GM12878 (cell line): ENCODE measurements at regions not wholly inside any gene's neighbourhood (a gene's known extent, or its start where the extent isn't known, plus 50 kb on each side); places are given as distances from the start of the nearest gene placed in this dataset.

Experiments used
- ATAC-seq: fragments of 200-7000 bp; cut with Tn5 transposase; 3 replicates; pipeline ENCODE4 v1.9.1; 2020; ENCODE audit warnings: mild to moderate bottlenecking, moderate library complexity
- BruUV-seq: library from RNA; stranded (reverse); fragments of 400-500 nt; replicated peaks from 2 replicates; lab custom pipeline; 2021; lab: Mats Ljungman, UMichigan
- CTCF ChIA-PET: fragments of 300-600 bp; sonication (Branson Sonifier 250); formaldehyde crosslinking; extraction: SDS; loops from one replicate; lab custom pipeline; 2021; ENCODE audit warnings: inconsistent platforms; lab: Yijun Ruan, JAX
- POLR2A ChIA-PET: fragments of 350-600 bp; formaldehyde crosslinking; extraction: SDS; loops from one replicate; lab custom pipeline; 2021; ENCODE audit warnings: inconsistent platforms; lab: Charles Lee
- RAD21 ChIA-PET: fragments of 300-600 bp; sonication (Branson Sonifier 250); formaldehyde crosslinking; loops from one replicate; lab custom pipeline; 2023; ENCODE audit warnings: antibody characterized with exemption; ENCODE audit not compliant: unreplicated experiment; lab: Charles Lee
- SMC1A ChIA-PET: fragments of 300-600 bp; sonication (Branson Sonifier 250); formaldehyde crosslinking; loops from one replicate; lab custom pipeline; 2023; ENCODE audit not compliant: unreplicated experiment, uncharacterized antibody; lab: Charles Lee
- DNase-seq: peaks from one replicate; pipeline ENCODE4 v3.0.0-alpha.2; 2011; ENCODE audit warnings: low read depth, low spot score
- FAIRE-seq: peaks from 3 replicates; lab custom pipeline; 2011; peaks lifted over from hg19 to GRCh38; lab: Jason Lieb, UNC
- H2AFZ ChIP-seq: 2 replicates; pipeline ENCODE4 v1.6.0; 2011; ENCODE audit warnings: low read depth, low read length, control low read depth; ENCODE audit not compliant: control insufficient read depth
- H3K27ac ChIP-seq: 2 replicates; pipeline ENCODE4 v1.5.1; 2011; ENCODE audit warnings: control low read depth; ENCODE audit not compliant: control insufficient read depth, insufficient read depth
- H3K27me3 ChIP-seq, 2 experiments: replicated peaks in 1 of 2; 2 replicates each; pipeline versions ENCODE4 v1.6.0 to v1.6.1; 2011; ENCODE audit warnings: low read length in 1 of 2; ENCODE audit not compliant: control insufficient read depth in 2 of 2, insufficient read depth in 2 of 2
- H3K36me3 ChIP-seq, 2 experiments: 2 replicates each; pipeline ENCODE4 v1.5.1; 2011; ENCODE audit warnings: low read length in 1 of 2; ENCODE audit not compliant: control insufficient read depth in 2 of 2, insufficient read depth in 2 of 2
- H3K4me1 ChIP-seq: 2 replicates; pipeline ENCODE4 v1.6.1; 2011; ENCODE audit warnings: mild to moderate bottlenecking, low read length, moderate library complexity, mixed read lengths; ENCODE audit not compliant: control insufficient read depth, insufficient read depth
- H3K4me2 ChIP-seq: 2 replicates; pipeline ENCODE4 v1.6.0; 2011; ENCODE audit warnings: control low read depth; ENCODE audit not compliant: control insufficient read depth, insufficient read depth
- H3K4me3 ChIP-seq: fragments of 200-600 bp; sonication (generic); 2 replicates; pipeline ENCODE4 v1.5.1; 2016
- H3K79me2 ChIP-seq: 2 replicates; pipeline ENCODE4 v1.6.0; 2011; ENCODE audit warnings: low read length; ENCODE audit not compliant: control insufficient read depth, insufficient read depth
- H3K9ac ChIP-seq: 2 replicates; pipeline ENCODE4 v1.8.0; 2011; ENCODE audit warnings: low read length, control low read depth, mixed read lengths; ENCODE audit not compliant: control insufficient read depth, insufficient read depth
- H3K9me3 ChIP-seq: replicated peaks from 3 replicates; pipeline ENCODE4 v1.5.1; 2011; ENCODE audit warnings: mild to moderate bottlenecking, low read length; ENCODE audit not compliant: control insufficient read depth, insufficient read depth
- H4K20me1 ChIP-seq: 2 replicates; pipeline ENCODE4 v1.6.0; 2011; ENCODE audit not compliant: control insufficient read depth, insufficient read depth
- BHLHE40 ChIP-seq, 2 experiments: fragments of 450-650 bp in 1 of 2; IDR thresholded peaks; 2 replicates each; pipeline ENCODE4 v1.6.1; 2011 to 2017; ENCODE audit warnings: low read depth in 2 of 2, borderline replicate concordance in 1 of 2, improper control_type of control experiment in 1 of 2, low read length in 1 of 2, mild to moderate bottlenecking in 1 of 2
- CBFB ChIP-seq: IDR thresholded peaks from 2 replicates; pipeline ENCODE4 v1.6.1; 2016; ENCODE audit warnings: antibody characterized with exemption, low read depth
- ESRRA ChIP-seq: IDR thresholded peaks from 2 replicates; pipeline ENCODE4 v1.6.1; 2012; ENCODE audit warnings: mild to moderate bottlenecking, low read length, improper control_type of control experiment
- FOXM1 ChIP-seq: IDR thresholded peaks from 2 replicates; pipeline ENCODE4 v1.6.1; 2012; ENCODE audit warnings: low read depth, mild to moderate bottlenecking, inconsistent platforms, low read length, moderate library complexity
- HDAC2 ChIP-seq: fragments of 200-600 bp; sonication (generic); IDR thresholded peaks from 2 replicates; pipeline ENCODE4 v1.6.1; 2017
- IKZF1 ChIP-seq: fragments of 450-650 bp; conservative IDR thresholded peaks from 2 replicates; pipeline ENCODE4 v1.6.1; 2017; ENCODE audit warnings: antibody characterized with exemption, mild to moderate bottlenecking
- POLR2A ChIP-seq: IDR thresholded peaks from 2 replicates; pipeline ENCODE4 v1.6.1; 2011; ENCODE audit warnings: low read depth, mild to moderate bottlenecking, low read length
- SIN3A ChIP-seq: IDR thresholded peaks from 2 replicates; pipeline ENCODE4 v1.6.1; 2012; ENCODE audit warnings: low read depth, low read length, improper control_type of control experiment
- ZNF622 ChIP-seq: fragments of 450-650 bp; IDR thresholded peaks from 2 replicates; pipeline ENCODE4 v1.6.1; 2017; ENCODE audit warnings: mild to moderate bottlenecking, inconsistent platforms
- WGBS: methylation state at CpG from one replicate; pipeline ENCODE4 v1.1.6; 2016; ENCODE audit warnings: low lambda C conversion rate; ENCODE audit not compliant: insufficient replicate concordance, insufficient coverage; ENCODE audit errors: missing lambda C conversion rate; 5-methylcytosine and 5-hydroxymethylcytosine counted together
- in situ Hi-C: fragments of 300-500 bp; cut with MboI; formaldehyde crosslinking; loops from 9 replicates; pipeline ENCODE4 v1.14.3; 2018; ENCODE audit warnings: mixed read lengths
- intact Hi-C: fragments of 100-400 bp; cut with micrococcal nuclease; formaldehyde crosslinking; loops from one replicate; pipeline ENCODE4 v1.14.2; 2022; ENCODE audit not compliant: unreplicated experiment
- TF ChIP-seq, protein P1 (sequence below): fragments of 450-650 bp; IDR thresholded peaks from 2 replicates; pipeline ENCODE4 v1.6.1; 2016; ENCODE audit warnings: mild to moderate bottlenecking
- TF ChIP-seq, protein P2 (sequence below): fragments of 450-650 bp; IDR thresholded peaks from 2 replicates; pipeline ENCODE4 v1.6.1; 2017; ENCODE audit warnings: mild to moderate bottlenecking, low read depth, inconsistent platforms; ENCODE audit not compliant: poor library complexity, severe bottlenecking
- TF ChIP-seq, protein P3 (sequence below): fragments of 450-650 bp; IDR thresholded peaks from 2 replicates; pipeline ENCODE4 v1.6.1; 2016; ENCODE audit warnings: mild to moderate bottlenecking
- TF ChIP-seq, protein P4 (sequence below): IDR thresholded peaks from 2 replicates; pipeline ENCODE4 v1.6.1; 2011; ENCODE audit warnings: low read depth, low read length, improper control_type of control experiment, borderline replicate concordance

DNA sequence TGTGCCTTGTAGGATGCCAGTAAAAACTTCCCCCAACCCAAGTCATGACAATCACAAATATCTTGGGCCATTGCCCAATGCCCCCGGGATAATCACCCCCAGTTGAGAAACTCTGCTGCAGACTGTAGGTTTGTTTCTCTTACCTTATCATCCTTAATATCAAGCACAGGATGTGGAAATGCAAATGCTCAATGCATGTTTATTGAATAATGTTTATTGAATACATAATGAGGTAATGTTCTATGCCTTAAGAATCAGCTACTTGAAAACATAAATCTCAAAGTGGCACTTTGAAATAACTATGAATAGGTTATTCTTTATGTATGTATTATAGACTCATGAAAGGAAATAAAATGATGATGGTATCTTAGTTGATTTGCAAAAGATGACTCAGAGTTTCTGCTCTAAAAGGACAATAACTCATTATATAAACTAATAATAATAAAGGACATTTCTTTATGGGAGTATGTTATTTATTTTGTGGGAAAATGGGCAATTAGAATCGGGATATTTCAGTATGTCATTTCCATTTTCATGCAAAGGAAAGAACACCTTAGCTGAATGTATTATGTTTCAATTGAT, 414.2 kb downstream of the EFNB2 start:
- no peaks in the 10 kb centered on the region for H3K9me3 ChIP-seq
- no peak for DNase-seq
- H3K79me2 ChIP-seq = no peaks in the 10 kb centered on the region
- ChIA-PET RAD21 (interaction anchor here (1.0 kb wide), 1 partner anchor 229 kb away, joined by 3 read pairs; no protein-coding TSS in a partner anchor), SMC1A (no interaction called here), CTCF (no interaction called here), POLR2A (no interaction called here)
- no peaks in the 10 kb centered on the region for H3K27me3 ChIP-seq
- H3K36me3 ChIP-seq = no peaks in the 10 kb centered on the region
- TF ChIP-seq ZNF622 = no peak
- TF ChIP-seq, protein P1, sequence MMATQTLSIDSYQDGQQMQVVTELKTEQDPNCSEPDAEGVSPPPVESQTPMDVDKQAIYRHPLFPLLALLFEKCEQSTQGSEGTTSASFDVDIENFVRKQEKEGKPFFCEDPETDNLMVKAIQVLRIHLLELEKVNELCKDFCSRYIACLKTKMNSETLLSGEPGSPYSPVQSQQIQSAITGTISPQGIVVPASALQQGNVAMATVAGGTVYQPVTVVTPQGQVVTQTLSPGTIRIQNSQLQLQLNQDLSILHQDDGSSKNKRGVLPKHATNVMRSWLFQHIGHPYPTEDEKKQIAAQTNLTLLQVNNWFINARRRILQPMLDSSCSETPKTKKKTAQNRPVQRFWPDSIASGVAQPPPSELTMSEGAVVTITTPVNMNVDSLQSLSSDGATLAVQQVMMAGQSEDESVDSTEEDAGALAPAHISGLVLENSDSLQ = no peak
- TF ChIP-seq CBFB = no peak
- TF ChIP-seq FOXM1 = no peak
- H3K27ac ChIP-seq = no peak overlapping the region
- intact Hi-C loops = no loop called here
- H3K4me1 ChIP-seq = no peaks in the 10 kb centered on the region
- 34% methylated on average over 2 of the region's 2 CpGs for WGBS
- H3K4me3 ChIP-seq = no peak overlapping the region
- H3K4me2 ChIP-seq = no peak overlapping the region
- no peak overlapping the region for H3K9ac ChIP-seq
- no peak overlapping the region for H2AFZ ChIP-seq
- no peaks in the 10 kb centered on the region for H4K20me1 ChIP-seq
- in situ Hi-C loops = no loop called here
- no peak for FAIRE-seq
- no peak for ATAC-seq
- BruUV-seq = no TSS peak

DNA sequence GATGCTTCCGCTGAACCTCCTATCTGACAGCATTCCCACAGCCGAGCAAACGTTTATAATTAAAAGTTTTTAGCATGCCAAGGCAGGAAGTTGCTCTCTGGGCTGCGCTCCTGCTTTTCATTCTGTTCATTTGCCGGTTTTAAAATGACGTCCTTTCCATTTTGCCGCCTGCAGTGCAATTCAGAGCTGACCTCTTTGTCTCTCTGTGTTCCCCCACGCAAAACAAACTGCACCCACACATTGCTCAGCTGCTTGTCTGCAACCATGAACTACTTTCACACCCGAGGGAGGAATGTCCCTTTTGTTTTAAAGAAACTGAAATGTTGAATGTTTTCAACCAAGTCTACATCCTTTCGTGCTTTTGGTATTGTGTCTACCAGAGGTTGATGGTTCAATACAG, 416.5 kb downstream of the EFNB2 start:
- Histone ChIP-seq H3K9me3 (no peaks in the 10 kb centered on the region), H4K20me1 (no peaks in the 10 kb centered on the region), H3K9ac (no peak overlapping the region), H3K4me3 (no peak overlapping the region), H3K4me2 (no peak overlapping the region), H3K27ac (no peak overlapping the region), H3K79me2 (no peaks in the 10 kb centered on the region), H2AFZ (no peak overlapping the region), H3K4me1 (no peaks in the 10 kb centered on the region), H3K27me3 (no peaks in the 10 kb centered on the region), H3K36me3 (no peaks in the 10 kb centered on the region)
- ATAC-seq (peak; percentile 44), FAIRE-seq (no peak), DNase-seq (no peak)
- intact Hi-C loops = no loop called here
- 53% methylated on average over 10 of the region's 10 CpGs for WGBS
- ChIA-PET CTCF (no interaction called here), SMC1A (no interaction called here), RAD21 (interaction anchor here (1.3 kb wide), 1 partner anchor 19 kb away, joined by 3 read pairs; no protein-coding TSS in a partner anchor), POLR2A (no interaction called here)
- in situ Hi-C loops = no loop called here
- no TSS peak for BruUV-seq
- TF ChIP-seq BHLHE40 (IDR thresholded peaks at IDR 0.05; ENCODE audit: borderline replicate concordance in 1 of 2, low read depth in 2 of 2, low read length in 1 of 2) (0 out of 4 replicates have a peak, but pooled peaks of 1 of the 2 experiments have one; percentile 28), ESRRA (no peak), HDAC2 (no peak), IKZF1 (0 out of 2 replicates have a peak, but pooled peaks have one; percentile 23), POLR2A (no peak), SIN3A (0 out of 2 replicates have a peak, but pooled peaks have one; percentile 29)
- TF ChIP-seq, protein P2, sequence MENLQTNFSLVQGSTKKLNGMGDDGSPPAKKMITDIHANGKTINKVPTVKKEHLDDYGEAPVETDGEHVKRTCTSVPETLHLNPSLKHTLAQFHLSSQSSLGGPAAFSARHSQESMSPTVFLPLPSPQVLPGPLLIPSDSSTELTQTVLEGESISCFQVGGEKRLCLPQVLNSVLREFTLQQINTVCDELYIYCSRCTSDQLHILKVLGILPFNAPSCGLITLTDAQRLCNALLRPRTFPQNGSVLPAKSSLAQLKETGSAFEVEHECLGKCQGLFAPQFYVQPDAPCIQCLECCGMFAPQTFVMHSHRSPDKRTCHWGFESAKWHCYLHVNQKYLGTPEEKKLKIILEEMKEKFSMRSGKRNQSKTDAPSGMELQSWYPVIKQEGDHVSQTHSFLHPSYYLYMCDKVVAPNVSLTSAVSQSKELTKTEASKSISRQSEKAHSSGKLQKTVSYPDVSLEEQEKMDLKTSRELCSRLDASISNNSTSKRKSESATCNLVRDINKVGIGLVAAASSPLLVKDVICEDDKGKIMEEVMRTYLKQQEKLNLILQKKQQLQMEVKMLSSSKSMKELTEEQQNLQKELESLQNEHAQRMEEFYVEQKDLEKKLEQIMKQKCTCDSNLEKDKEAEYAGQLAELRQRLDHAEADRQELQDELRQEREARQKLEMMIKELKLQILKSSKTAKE = peak; percentile 42
- TF ChIP-seq, protein P3, sequence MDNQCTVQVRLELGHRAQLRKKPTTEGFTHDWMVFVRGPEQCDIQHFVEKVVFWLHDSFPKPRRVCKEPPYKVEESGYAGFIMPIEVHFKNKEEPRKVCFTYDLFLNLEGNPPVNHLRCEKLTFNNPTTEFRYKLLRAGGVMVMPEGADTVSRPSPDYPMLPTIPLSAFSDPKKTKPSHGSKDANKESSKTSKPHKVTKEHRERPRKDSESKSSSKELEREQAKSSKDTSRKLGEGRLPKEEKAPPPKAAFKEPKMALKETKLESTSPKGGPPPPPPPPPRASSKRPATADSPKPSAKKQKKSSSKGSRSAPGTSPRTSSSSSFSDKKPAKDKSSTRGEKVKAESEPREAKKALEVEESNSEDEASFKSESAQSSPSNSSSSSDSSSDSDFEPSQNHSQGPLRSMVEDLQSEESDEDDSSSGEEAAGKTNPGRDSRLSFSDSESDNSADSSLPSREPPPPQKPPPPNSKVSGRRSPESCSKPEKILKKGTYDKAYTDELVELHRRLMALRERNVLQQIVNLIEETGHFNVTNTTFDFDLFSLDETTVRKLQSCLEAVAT = no peak
- TF ChIP-seq, protein P4, sequence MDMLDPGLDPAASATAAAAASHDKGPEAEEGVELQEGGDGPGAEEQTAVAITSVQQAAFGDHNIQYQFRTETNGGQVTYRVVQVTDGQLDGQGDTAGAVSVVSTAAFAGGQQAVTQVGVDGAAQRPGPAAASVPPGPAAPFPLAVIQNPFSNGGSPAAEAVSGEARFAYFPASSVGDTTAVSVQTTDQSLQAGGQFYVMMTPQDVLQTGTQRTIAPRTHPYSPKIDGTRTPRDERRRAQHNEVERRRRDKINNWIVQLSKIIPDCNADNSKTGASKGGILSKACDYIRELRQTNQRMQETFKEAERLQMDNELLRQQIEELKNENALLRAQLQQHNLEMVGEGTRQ = no peak
